ENCODE measurements at regions not wholly inside any gene's neighbourhood (a gene's known extent, or its start where the extent isn't known, plus 50 kb on each side); places are given as distances from the start of the nearest gene placed in this dataset.

DNA sequence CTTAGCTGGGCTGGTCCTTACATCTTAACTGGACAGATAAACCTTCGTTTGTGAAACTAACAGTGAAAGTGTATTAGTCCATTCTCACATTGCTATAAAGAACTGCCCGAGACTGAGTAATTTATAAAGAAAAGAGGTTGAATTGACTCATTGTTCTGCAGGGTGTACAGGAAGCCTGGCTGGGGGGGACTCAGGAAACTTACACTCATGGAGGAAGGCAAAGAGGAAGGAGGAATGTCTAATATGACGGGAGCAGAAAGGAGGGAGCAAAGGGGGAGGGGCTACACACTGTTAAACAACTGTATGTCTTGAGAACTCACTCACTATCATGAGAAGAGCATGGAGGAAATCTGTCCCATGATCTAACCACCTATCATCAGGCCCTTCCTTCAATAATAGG lies 1566.5 kb upstream of the PCDH7 start:
- Histone ChIP-seq H3K36me3 (no peaks in the 10 kb centered on the region), H3K27me3 (no peaks in the 10 kb centered on the region), H3K27ac (no peak overlapping the region), H3K4me3 (no peak overlapping the region), H3K9me3 (peaks cover 0 to 3% (median 0%) of the 10 kb centered on the region in 4 donors), H3K4me1 (no peaks in the 10 kb centered on the region)
- TF ChIP-seq POLR2AphosphoS5 (IDR thresholded peaks at IDR 0.05) (no peak), POLR2A (IDR thresholded peaks at IDR 0.05) (no peak), EP300 (IDR thresholded peaks at IDR 0.05) (no peak)
- TF ChIP-seq, protein P1, sequence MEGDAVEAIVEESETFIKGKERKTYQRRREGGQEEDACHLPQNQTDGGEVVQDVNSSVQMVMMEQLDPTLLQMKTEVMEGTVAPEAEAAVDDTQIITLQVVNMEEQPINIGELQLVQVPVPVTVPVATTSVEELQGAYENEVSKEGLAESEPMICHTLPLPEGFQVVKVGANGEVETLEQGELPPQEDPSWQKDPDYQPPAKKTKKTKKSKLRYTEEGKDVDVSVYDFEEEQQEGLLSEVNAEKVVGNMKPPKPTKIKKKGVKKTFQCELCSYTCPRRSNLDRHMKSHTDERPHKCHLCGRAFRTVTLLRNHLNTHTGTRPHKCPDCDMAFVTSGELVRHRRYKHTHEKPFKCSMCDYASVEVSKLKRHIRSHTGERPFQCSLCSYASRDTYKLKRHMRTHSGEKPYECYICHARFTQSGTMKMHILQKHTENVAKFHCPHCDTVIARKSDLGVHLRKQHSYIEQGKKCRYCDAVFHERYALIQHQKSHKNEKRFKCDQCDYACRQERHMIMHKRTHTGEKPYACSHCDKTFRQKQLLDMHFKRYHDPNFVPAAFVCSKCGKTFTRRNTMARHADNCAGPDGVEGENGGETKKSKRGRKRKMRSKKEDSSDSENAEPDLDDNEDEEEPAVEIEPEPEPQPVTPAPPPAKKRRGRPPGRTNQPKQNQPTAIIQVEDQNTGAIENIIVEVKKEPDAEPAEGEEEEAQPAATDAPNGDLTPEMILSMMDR (IDR thresholded peaks at IDR 0.05) = no peak
- 31 to 36% methylated on average over 3 of the region's 3 CpGs for WGBS, 2 donors
- ATAC-seq (ENCODE audit: low FRiP score in 2 of 2) = no peak
- DNase-seq = no peak

DNA sequence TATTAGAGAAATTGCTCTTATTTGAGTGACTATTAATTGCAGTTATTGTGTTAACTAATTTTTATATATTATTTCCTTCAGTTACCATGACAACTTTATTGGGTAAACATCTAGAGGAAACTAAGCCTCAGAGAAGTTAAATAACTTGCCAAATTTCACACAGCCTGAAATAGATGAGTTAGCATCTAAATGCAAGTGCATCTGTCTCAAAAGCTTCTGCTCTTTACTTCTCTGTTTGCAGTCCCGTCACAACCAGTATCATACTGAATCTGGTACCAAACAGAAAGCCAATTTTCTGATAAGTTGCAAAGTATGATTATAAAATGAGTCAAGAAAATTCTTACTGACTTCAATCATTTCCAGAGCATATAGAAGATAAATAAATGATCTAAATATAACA lies 1544.9 kb upstream of the PCDH7 start:
- 80 to 85% methylated on average over 1 of the region's 1 CpG for WGBS, 2 donors
- Histone ChIP-seq H3K36me3 (no peaks in the 10 kb centered on the region), H3K27ac (no peak overlapping the region), H3K9me3 (no peaks in the 10 kb centered on the region), H3K4me1 (no peaks in the 10 kb centered on the region), H3K4me3 (no peak overlapping the region), H3K27me3 (no peaks in the 10 kb centered on the region)
- ATAC-seq (ENCODE audit: low FRiP score in 2 of 2) = no peak
- TF ChIP-seq EP300 (IDR thresholded peaks at IDR 0.05) = no peak
- DNase-seq = no peak

DNA sequence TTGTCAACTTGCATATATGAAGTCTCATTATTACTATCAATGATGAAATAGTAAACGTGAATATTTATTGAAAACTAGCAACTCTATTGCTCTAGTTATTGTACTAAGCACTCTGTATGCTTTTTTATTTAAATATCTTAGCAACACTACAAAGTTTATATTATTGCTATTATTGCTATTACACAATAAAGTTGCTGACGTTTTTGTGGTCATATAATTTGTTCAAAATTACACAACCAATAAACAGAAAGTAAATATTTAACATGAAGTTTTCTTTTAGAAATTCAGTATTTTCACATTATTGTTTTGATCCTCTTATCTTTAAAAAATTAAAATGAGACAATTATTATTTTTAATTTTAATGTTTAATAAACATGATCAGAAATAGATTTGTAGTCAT lies 1521.1 kb upstream of the PCDH7 start:
- H3K27ac ChIP-seq = no peak overlapping the region
- no peak overlapping the region for H3K4me3 ChIP-seq
- H3K9me3 ChIP-seq = no peaks in the 10 kb centered on the region
- H3K4me1 ChIP-seq = no peaks in the 10 kb centered on the region
- 54 to 62% methylated on average over 2 of the region's 2 CpGs for WGBS, 2 donors
- no peaks in the 10 kb centered on the region for H3K36me3 ChIP-seq
- DNase-seq (no peak), ATAC-seq (ENCODE audit: low FRiP score in 2 of 2) (no peak)
- no peak for TF ChIP-seq POLR2AphosphoS5 (IDR thresholded peaks at IDR 0.05)
- TF ChIP-seq, protein P1 (IDR thresholded peaks at IDR 0.05) = no peak
- no peak for TF ChIP-seq POLR2A (IDR thresholded peaks at IDR 0.05)
- TF ChIP-seq EP300 (IDR thresholded peaks at IDR 0.05) = no peak
- H3K27me3 ChIP-seq = no peaks in the 10 kb centered on the region

DNA sequence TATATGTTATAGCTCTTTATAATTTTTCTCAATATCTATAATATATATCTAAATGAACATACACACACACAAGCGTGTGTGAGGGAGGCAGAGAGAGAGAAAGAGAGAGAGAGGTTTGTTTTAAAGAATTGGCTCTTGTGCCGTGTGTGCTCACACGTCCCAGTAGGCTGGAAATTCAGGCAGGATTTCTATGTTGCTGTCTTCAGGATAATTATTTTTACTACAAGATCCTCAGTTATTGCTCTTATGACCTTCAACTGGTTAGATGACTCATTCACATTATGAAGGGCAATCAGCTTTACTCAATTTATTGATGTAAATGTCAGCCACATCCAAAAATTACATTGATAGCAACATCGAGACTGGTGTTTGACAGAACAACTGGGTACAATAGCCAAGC lies 1520.7 kb upstream of the PCDH7 start:
- Histone ChIP-seq H3K4me3 (no peak overlapping the region), H3K9me3 (no peaks in the 10 kb centered on the region), H3K27me3 (no peaks in the 10 kb centered on the region), H3K4me1 (no peaks in the 10 kb centered on the region), H3K27ac (no peak overlapping the region), H3K36me3 (no peaks in the 10 kb centered on the region)
- DNase-seq (no peak), ATAC-seq (ENCODE audit: low FRiP score in 2 of 2) (no peak)
- 70 to 78% methylated on average over 4 of the region's 4 CpGs for WGBS, 2 donors
- TF ChIP-seq POLR2AphosphoS5 (IDR thresholded peaks at IDR 0.05) (no peak), EP300 (IDR thresholded peaks at IDR 0.05) (no peak), POLR2A (IDR thresholded peaks at IDR 0.05) (no peak)
- TF ChIP-seq, protein P1 (IDR thresholded peaks at IDR 0.05) = no peak

DNA sequence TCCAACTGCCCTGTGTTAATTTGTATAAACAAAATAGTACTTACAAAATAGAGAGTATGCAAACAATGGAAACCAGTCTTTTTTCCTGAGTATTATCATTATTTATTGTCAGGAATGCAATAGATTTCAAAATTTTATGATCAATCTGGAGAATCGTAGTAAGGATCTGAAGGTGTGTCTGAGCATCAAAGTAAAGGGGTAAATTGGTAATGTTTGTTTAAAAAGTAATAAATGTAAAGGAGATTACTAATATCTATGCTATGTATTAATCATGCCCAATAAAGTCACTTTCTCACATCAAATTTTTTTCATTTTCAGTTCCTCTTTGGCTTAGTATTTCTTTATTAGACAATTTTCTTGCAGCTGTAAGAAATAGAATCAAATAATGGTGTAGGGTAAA lies 1507.1 kb upstream of the PCDH7 start:
- ATAC-seq (ENCODE audit: low FRiP score in 2 of 2) = no peak
- Histone ChIP-seq H3K36me3 (no peaks in the 10 kb centered on the region), H3K9me3 (no peaks in the 10 kb centered on the region), H3K4me1 (no peaks in the 10 kb centered on the region), H3K27ac (no peak overlapping the region), H3K27me3 (no peaks in the 10 kb centered on the region), H3K4me3 (no peak overlapping the region)
- 78 to 82% methylated on average over 1 of the region's 1 CpG for WGBS, 2 donors
- no peak for DNase-seq
- TF ChIP-seq, protein P1 (IDR thresholded peaks at IDR 0.05) = no peak
- TF ChIP-seq POLR2AphosphoS5 (IDR thresholded peaks at IDR 0.05) = no peak
- TF ChIP-seq EP300 (IDR thresholded peaks at IDR 0.05) = no peak
- TF ChIP-seq POLR2A (IDR thresholded peaks at IDR 0.05) = no peak
